ENCODE measurements at regions not wholly inside any gene's neighbourhood (a gene's known extent, or its start where the extent isn't known, plus 50 kb on each side); places are given as distances from the start of the nearest gene placed in this dataset.
A peak's percentile ranks its signal among the peaks of the same experiment; 100 is the strongest.

GRCh38 chr1:184821658-184822057, 67.0 kb upstream of the EDEM3 start:
- no peaks in the 10 kb centered on the region for H3K36me3 ChIP-seq (replicated peaks in 1 of 2; ENCODE audit: control insufficient read depth in 2 of 2, insufficient read depth in 2 of 2, low read length in 2 of 2)
- no peak overlapping the region for H3K14ac ChIP-seq (ENCODE audit: low read length)
- H3K27me3 ChIP-seq (ENCODE audit: control insufficient read depth in 3 of 3, insufficient read depth in 3 of 3, low read depth in 1 of 3, low read length in 3 of 3) = no peaks in the 10 kb centered on the region
- no peaks in the 10 kb centered on the region for H3K79me1 ChIP-seq (ENCODE audit: low read depth, low read length)
- H3K9ac ChIP-seq (ENCODE audit: low read depth, low read length, poor library complexity) = no peak overlapping the region
- no peak for DNase-seq (ENCODE audit: low spot score)
- no peak overlapping the region for H2BK120ac ChIP-seq (ENCODE audit: low read depth, low read length)
- peak overlapping the region; percentile 3 for H3K18ac ChIP-seq (ENCODE audit: low read length)
- no CpG with 5 or more reads among the region's 4 CpGs for WGBS, 2 donors (ENCODE audit: extremely low coverage in 2 of 2, insufficient read length in 2 of 2, insufficient replicate concordance in 1 of 2)
- no peak overlapping the region for H4K91ac ChIP-seq (ENCODE audit: low read depth, low read length, poor library complexity)
- H3K4ac ChIP-seq (ENCODE audit: low read length) = no peak overlapping the region
- no peak overlapping the region for H2AK5ac ChIP-seq (ENCODE audit: low read depth, low read length)
- no peaks in the 10 kb centered on the region for H3K9me3 ChIP-seq (replicated peaks in 1 of 2; ENCODE audit: control insufficient read depth in 2 of 2, insufficient read depth in 1 of 2, low read depth in 1 of 2, low read length in 2 of 2)
- H3K4me1 ChIP-seq (ENCODE audit: control insufficient read depth in 2 of 2, insufficient read depth in 1 of 2, low read depth in 1 of 2, low read length in 2 of 2) = peaks cover 0 to 9% of the 10 kb centered on the region in 2 donors
- H2BK12ac ChIP-seq (ENCODE audit: low read length) = no peak overlapping the region
- no peak overlapping the region for H2AFZ ChIP-seq (ENCODE audit: low read length)
- no peak overlapping the region for H3K4me3 ChIP-seq (ENCODE audit: low read length in 2 of 2)
- H3K4me2 ChIP-seq (ENCODE audit: insufficient read depth, low read length, poor library complexity, severe bottlenecking) = no peak overlapping the region
- H4K8ac ChIP-seq (ENCODE audit: low read depth, low read length) = no peak overlapping the region
- H3K23ac ChIP-seq (ENCODE audit: low read depth, low read length, poor library complexity) = no peak overlapping the region
- no peak overlapping the region for H2BK5ac ChIP-seq (ENCODE audit: low read length)
- no peak overlapping the region for H2BK15ac ChIP-seq (ENCODE audit: low read length)
- H3K27ac ChIP-seq (replicated peaks; ENCODE audit: low read length) = no peak overlapping the region

GRCh38 chr1:184820956-184821355, 66.3 kb upstream of the EDEM3 start:
- Histone ChIP-seq H2BK120ac (ENCODE audit: low read depth, low read length) (no peak overlapping the region), H2BK15ac (ENCODE audit: low read length) (no peak overlapping the region)

GRCh38 chr1:184820218-184820750, 65.6 kb upstream of the EDEM3 start:
- Histone ChIP-seq H2BK12ac (ENCODE audit: low read length) (no peak overlapping the region), H3K4me1 (ENCODE audit: control insufficient read depth in 2 of 2, insufficient read depth in 1 of 2, low read depth in 1 of 2, low read length in 2 of 2) (peaks cover 0 to 9% of the 10 kb centered on the region in 2 donors), H2AFZ (ENCODE audit: low read length) (no peak overlapping the region), H3K9me3 (replicated peaks in 1 of 2; ENCODE audit: control insufficient read depth in 2 of 2, insufficient read depth in 1 of 2, low read depth in 1 of 2, low read length in 2 of 2) (no peaks in the 10 kb centered on the region), H3K4me2 (ENCODE audit: insufficient read depth, low read length, poor library complexity, severe bottlenecking) (no peak overlapping the region), H4K8ac (ENCODE audit: low read depth, low read length) (no peak overlapping the region), H2AK5ac (ENCODE audit: low read depth, low read length) (no peak overlapping the region), H2BK120ac (ENCODE audit: low read depth, low read length) (no peak overlapping the region), H3K4ac (ENCODE audit: low read length) (no peak overlapping the region), H3K27me3 (ENCODE audit: control insufficient read depth in 3 of 3, insufficient read depth in 3 of 3, low read depth in 1 of 3, low read length in 3 of 3) (no peaks in the 10 kb centered on the region), H3K36me3 (replicated peaks in 1 of 2; ENCODE audit: control insufficient read depth in 2 of 2, insufficient read depth in 2 of 2, low read length in 2 of 2) (no peaks in the 10 kb centered on the region), H3K18ac (ENCODE audit: low read length) (no peak overlapping the region), H2BK15ac (ENCODE audit: low read length) (no peak overlapping the region), H2BK5ac (ENCODE audit: low read length) (no peak overlapping the region), H3K27ac (replicated peaks; ENCODE audit: low read length) (no peak overlapping the region), H3K79me1 (ENCODE audit: low read depth, low read length) (no peaks in the 10 kb centered on the region), H4K91ac (ENCODE audit: low read depth, low read length, poor library complexity) (no peak overlapping the region), H3K4me3 (ENCODE audit: low read length in 2 of 2) (no peak overlapping the region), H3K23ac (ENCODE audit: low read depth, low read length, poor library complexity) (no peak overlapping the region), H3K9ac (ENCODE audit: low read depth, low read length, poor library complexity) (no peak overlapping the region), H3K14ac (ENCODE audit: low read length) (no peak overlapping the region)
- no CpG with 5 or more reads among the region's 7 CpGs for WGBS, 2 donors (ENCODE audit: extremely low coverage in 2 of 2, insufficient read length in 2 of 2, insufficient replicate concordance in 1 of 2)
- no peak for DNase-seq (ENCODE audit: low spot score)

More at GRCh38 chr1:184820956-184821355, 66.3 kb upstream of the EDEM3 start:
- Histone ChIP-seq H3K23ac (ENCODE audit: low read depth, low read length, poor library complexity) (no peak overlapping the region), H2BK12ac (ENCODE audit: low read length) (no peak overlapping the region), H3K18ac (ENCODE audit: low read length) (no peak overlapping the region), H3K4me2 (ENCODE audit: insufficient read depth, low read length, poor library complexity, severe bottlenecking) (no peak overlapping the region), H4K91ac (ENCODE audit: low read depth, low read length, poor library complexity) (no peak overlapping the region), H4K8ac (ENCODE audit: low read depth, low read length) (no peak overlapping the region), H3K14ac (ENCODE audit: low read length) (no peak overlapping the region), H2BK5ac (ENCODE audit: low read length) (no peak overlapping the region), H3K9ac (ENCODE audit: low read depth, low read length, poor library complexity) (no peak overlapping the region), H2AFZ (ENCODE audit: low read length) (no peak overlapping the region), H3K79me1 (ENCODE audit: low read depth, low read length) (no peaks in the 10 kb centered on the region), H3K9me3 (replicated peaks in 1 of 2; ENCODE audit: control insufficient read depth in 2 of 2, insufficient read depth in 1 of 2, low read depth in 1 of 2, low read length in 2 of 2) (no peaks in the 10 kb centered on the region), H3K36me3 (replicated peaks in 1 of 2; ENCODE audit: control insufficient read depth in 2 of 2, insufficient read depth in 2 of 2, low read length in 2 of 2) (no peaks in the 10 kb centered on the region), H2AK5ac (ENCODE audit: low read depth, low read length) (no peak overlapping the region), H3K4ac (ENCODE audit: low read length) (no peak overlapping the region), H3K4me3 (ENCODE audit: low read length in 2 of 2) (no peak overlapping the region), H3K27ac (replicated peaks; ENCODE audit: low read length) (no peak overlapping the region), H3K4me1 (ENCODE audit: control insufficient read depth in 2 of 2, insufficient read depth in 1 of 2, low read depth in 1 of 2, low read length in 2 of 2) (peaks cover 0 to 9% of the 10 kb centered on the region in 2 donors), H3K27me3 (ENCODE audit: control insufficient read depth in 3 of 3, insufficient read depth in 3 of 3, low read depth in 1 of 3, low read length in 3 of 3) (no peaks in the 10 kb centered on the region)
- no peak for DNase-seq (ENCODE audit: low spot score)
- WGBS, 2 donors (ENCODE audit: extremely low coverage in 2 of 2, insufficient read length in 2 of 2, insufficient replicate concordance in 1 of 2) = no CpG with 5 or more reads among the region's 5 CpGs

DNA sequence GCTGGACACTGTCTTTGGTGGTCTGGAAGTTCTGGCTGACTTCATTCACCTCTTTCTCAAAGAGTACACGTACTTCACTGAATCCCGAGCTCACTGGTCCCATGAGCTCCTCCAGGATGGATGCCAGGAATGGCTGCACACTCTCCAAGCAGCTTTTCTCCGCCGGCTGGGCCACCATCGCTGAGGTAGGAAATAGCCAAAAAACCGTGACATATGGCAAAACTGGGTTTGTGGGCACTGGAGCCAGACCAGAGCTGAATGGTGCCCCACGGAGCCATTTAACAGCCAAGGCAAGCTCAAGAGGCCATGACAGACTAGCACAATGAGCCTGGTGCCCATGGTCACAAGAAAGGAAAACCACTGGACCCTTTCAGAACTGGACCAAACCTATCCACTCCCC, 64.0 kb upstream of the EDEM3 start:
- H3K4ac ChIP-seq (ENCODE audit: low read length) = no peak overlapping the region
- H3K27ac ChIP-seq (replicated peaks; ENCODE audit: low read length) = no peak overlapping the region
- H3K14ac ChIP-seq (ENCODE audit: low read length) = no peak overlapping the region
- H2AK5ac ChIP-seq (ENCODE audit: low read depth, low read length) = peak overlapping the region; percentile 76
- no peak overlapping the region for H2BK12ac ChIP-seq (ENCODE audit: low read length)
- WGBS, 2 donors (ENCODE audit: extremely low coverage in 2 of 2, insufficient read length in 2 of 2, insufficient replicate concordance in 1 of 2) = no CpG with 5 or more reads among the region's 7 CpGs
- H3K4me3 ChIP-seq (ENCODE audit: low read length in 2 of 2) = no peak overlapping the region
- H3K9me3 ChIP-seq (replicated peaks in 1 of 2; ENCODE audit: control insufficient read depth in 2 of 2, insufficient read depth in 1 of 2, low read depth in 1 of 2, low read length in 2 of 2) = no peaks in the 10 kb centered on the region
- no peak overlapping the region for H4K8ac ChIP-seq (ENCODE audit: low read depth, low read length)
- no peak overlapping the region for H3K4me2 ChIP-seq (ENCODE audit: insufficient read depth, low read length, poor library complexity, severe bottlenecking)
- DNase-seq (ENCODE audit: low spot score) = no peak
- H3K18ac ChIP-seq (ENCODE audit: low read length) = peak overlapping the region; percentile 21
- H3K4me1 ChIP-seq (ENCODE audit: control insufficient read depth in 2 of 2, insufficient read depth in 1 of 2, low read depth in 1 of 2, low read length in 2 of 2) = peaks cover 0 to 9% of the 10 kb centered on the region in 2 donors
- H2BK5ac ChIP-seq (ENCODE audit: low read length) = no peak overlapping the region
- no peak overlapping the region for H2BK120ac ChIP-seq (ENCODE audit: low read depth, low read length)
- H3K23ac ChIP-seq (ENCODE audit: low read depth, low read length, poor library complexity) = no peak overlapping the region
- no peaks in the 10 kb centered on the region for H3K36me3 ChIP-seq (replicated peaks in 1 of 2; ENCODE audit: control insufficient read depth in 2 of 2, insufficient read depth in 2 of 2, low read length in 2 of 2)
- H2BK15ac ChIP-seq (ENCODE audit: low read length) = no peak overlapping the region
- H3K27me3 ChIP-seq (ENCODE audit: control insufficient read depth in 3 of 3, insufficient read depth in 3 of 3, low read depth in 1 of 3, low read length in 3 of 3) = no peaks in the 10 kb centered on the region
- H3K79me1 ChIP-seq (ENCODE audit: low read depth, low read length) = no peaks in the 10 kb centered on the region
- H4K91ac ChIP-seq (ENCODE audit: low read depth, low read length, poor library complexity) = no peak overlapping the region
- H3K9ac ChIP-seq (ENCODE audit: low read depth, low read length, poor library complexity) = no peak overlapping the region
- no peak overlapping the region for H2AFZ ChIP-seq (ENCODE audit: low read length)

Data from neuronal stem cell (in vitro differentiated cells).